WTC11 (cell line): ENCODE measurements at regions not wholly inside any gene's neighbourhood (a gene's known extent, or its start where the extent isn't known, plus 50 kb on each side); places are given as distances from the start of the nearest gene placed in this dataset.
A peak's percentile ranks its signal among the peaks of the same experiment; 100 is the strongest.

Experiments used
- ATAC-seq: fragments of 200-7000 bp; cut with Tn5 transposase; 2 replicates; pipeline ENCODE4 v1.10.0; 2021; ENCODE audit warnings: mild to moderate bottlenecking, moderate library complexity
- CTCF ChIA-PET: fragments of 300-600 bp; sonication (Branson Sonifier 250); formaldehyde crosslinking; loops from one replicate; lab custom pipeline; 2021; ENCODE audit warnings: antibody characterized with exemption; lab: Charles Lee
- POLR2A ChIA-PET: fragments of 350-600 bp; sonication (Branson Sonifier 250); formaldehyde crosslinking; loops from one replicate; lab custom pipeline; 2021; ENCODE audit warnings: antibody characterized with exemption; lab: Charles Lee
- DNase-seq: peaks from one replicate; pipeline ENCODE4 v3.0.0; 2021; ENCODE audit warnings: low spot score
- H3K27ac Mint-ChIP-seq: 2 replicates; pipeline ENCODE4 v1.8.0; 2021; ENCODE audit warnings: mixed read lengths
- H3K27me3 Mint-ChIP-seq: 2 replicates; pipeline ENCODE4 v1.8.0; 2021; ENCODE audit warnings: low read depth, mild to moderate bottlenecking, moderate library complexity, mixed read lengths
- H3K36me3 Mint-ChIP-seq: 2 replicates; pipeline ENCODE4 v1.8.0; 2021; ENCODE audit warnings: mixed read lengths
- H3K4me1 Mint-ChIP-seq: 2 replicates; pipeline ENCODE4 v1.8.0; 2022; ENCODE audit warnings: mixed read lengths
- H3K4me3 Mint-ChIP-seq: 2 replicates; pipeline ENCODE4 v1.8.0; 2021; ENCODE audit warnings: mild to moderate bottlenecking, moderate library complexity, mixed read lengths
- H3K9me3 Mint-ChIP-seq: 2 replicates; pipeline ENCODE4 v1.8.0; 2021; ENCODE audit warnings: mixed read lengths
- AFF4 ChIP-seq: sonication (generic); formaldehyde crosslinking; IDR thresholded peaks from 2 replicates; pipeline ENCODE4 v1.8.1; 2023; ENCODE audit warnings: mild to moderate bottlenecking, missing genetic modification reagents, borderline replicate concordance
- CREM ChIP-seq: sonication (generic); formaldehyde crosslinking; IDR thresholded peaks from 2 replicates; pipeline ENCODE4 v1.8.1; 2022; ENCODE audit warnings: mild to moderate bottlenecking, missing genetic modification reagents, moderate library complexity
- E2F5 ChIP-seq: sonication (generic); formaldehyde crosslinking; IDR thresholded peaks from 2 replicates; pipeline ENCODE4 v1.8.1; 2022; ENCODE audit warnings: mild to moderate bottlenecking, moderate library complexity, missing genetic modification reagents
- FOXJ3 ChIP-seq: sonication (generic); formaldehyde crosslinking; IDR thresholded peaks from 2 replicates; pipeline ENCODE4 v1.9.0; 2021; ENCODE audit warnings: missing genetic modification reagents, mild to moderate bottlenecking, borderline replicate concordance
- IRF2 ChIP-seq: sonication (generic); formaldehyde crosslinking; IDR thresholded peaks from 2 replicates; pipeline ENCODE4 v1.8.0; 2022; ENCODE audit warnings: low read depth, missing genetic modification reagents, borderline replicate concordance
- OVOL2 ChIP-seq: fragments of 250-450 bp; sonication (Bioruptor Pico); IDR thresholded peaks from 2 replicates; pipeline ENCODE4 v1.9.0; 2021; ENCODE audit warnings: mild to moderate bottlenecking, borderline replicate concordance
- PREB ChIP-seq: sonication (generic); formaldehyde crosslinking; IDR thresholded peaks from 2 replicates; pipeline ENCODE4 v1.8.1; 2022; ENCODE audit warnings: mild to moderate bottlenecking, missing genetic modification reagents, moderate library complexity, borderline replicate concordance
- RELA ChIP-seq: sonication (generic); formaldehyde crosslinking; IDR thresholded peaks from 2 replicates; pipeline ENCODE4 v1.8.1; 2022; ENCODE audit warnings: missing genetic modification reagents, mild to moderate bottlenecking, borderline replicate concordance
- SMAD3 ChIP-seq: sonication (generic); formaldehyde crosslinking; IDR thresholded peaks from 2 replicates; pipeline ENCODE4 v1.8.0; 2022; ENCODE audit warnings: missing genetic modification reagents, mild to moderate bottlenecking, borderline replicate concordance
- ZBTB21 ChIP-seq: sonication (generic); formaldehyde crosslinking; IDR thresholded peaks from 2 replicates; pipeline ENCODE4 v1.8.1; 2023; ENCODE audit warnings: mild to moderate bottlenecking, missing genetic modification reagents, borderline replicate concordance
- ZNF121 ChIP-seq: sonication (generic); formaldehyde crosslinking; IDR thresholded peaks from 2 replicates; pipeline ENCODE4 v1.8.0; 2023; ENCODE audit warnings: missing genetic modification reagents
- ZNF232 ChIP-seq: sonication (generic); formaldehyde crosslinking; IDR thresholded peaks from 2 replicates; pipeline ENCODE4 v1.8.0; 2022; ENCODE audit warnings: mild to moderate bottlenecking, missing genetic modification reagents
- ZNF263 ChIP-seq: sonication (generic); formaldehyde crosslinking; IDR thresholded peaks from 2 replicates; pipeline ENCODE4 v1.8.1; 2022; ENCODE audit warnings: low read depth, mild to moderate bottlenecking, moderate library complexity, missing genetic modification reagents
- ZNF416 ChIP-seq: fragments of 250-450 bp; sonication (Bioruptor Pico); IDR thresholded peaks from 2 replicates; pipeline ENCODE4 v1.9.0; 2021; ENCODE audit warnings: mild to moderate bottlenecking, inconsistent platforms
- TF ChIP-seq, protein P1 (sequence below): sonication (generic); formaldehyde crosslinking; IDR thresholded peaks from 2 replicates; pipeline ENCODE4 v1.8.1; 2023; ENCODE audit warnings: mild to moderate bottlenecking, missing genetic modification reagents
- TF ChIP-seq, protein P2 (sequence below): fragments of 250-450 bp; sonication (Bioruptor Pico); IDR thresholded peaks from 2 replicates; pipeline ENCODE4 v2.1.2; 2022; ENCODE audit warnings: mild to moderate bottlenecking, moderate library complexity
- TF ChIP-seq, protein P3 (sequence below): fragments of 250-450 bp; sonication (Bioruptor Pico); IDR thresholded peaks from 2 replicates; pipeline ENCODE4 v1.9.0; 2021; ENCODE audit warnings: mild to moderate bottlenecking
- TF ChIP-seq, protein P4 (sequence below): fragments of 250-450 bp; sonication (Bioruptor Pico); conservative IDR thresholded peaks from 2 replicates; pipeline ENCODE4 v1.9.0; 2021; ENCODE audit warnings: mild to moderate bottlenecking

DNA sequence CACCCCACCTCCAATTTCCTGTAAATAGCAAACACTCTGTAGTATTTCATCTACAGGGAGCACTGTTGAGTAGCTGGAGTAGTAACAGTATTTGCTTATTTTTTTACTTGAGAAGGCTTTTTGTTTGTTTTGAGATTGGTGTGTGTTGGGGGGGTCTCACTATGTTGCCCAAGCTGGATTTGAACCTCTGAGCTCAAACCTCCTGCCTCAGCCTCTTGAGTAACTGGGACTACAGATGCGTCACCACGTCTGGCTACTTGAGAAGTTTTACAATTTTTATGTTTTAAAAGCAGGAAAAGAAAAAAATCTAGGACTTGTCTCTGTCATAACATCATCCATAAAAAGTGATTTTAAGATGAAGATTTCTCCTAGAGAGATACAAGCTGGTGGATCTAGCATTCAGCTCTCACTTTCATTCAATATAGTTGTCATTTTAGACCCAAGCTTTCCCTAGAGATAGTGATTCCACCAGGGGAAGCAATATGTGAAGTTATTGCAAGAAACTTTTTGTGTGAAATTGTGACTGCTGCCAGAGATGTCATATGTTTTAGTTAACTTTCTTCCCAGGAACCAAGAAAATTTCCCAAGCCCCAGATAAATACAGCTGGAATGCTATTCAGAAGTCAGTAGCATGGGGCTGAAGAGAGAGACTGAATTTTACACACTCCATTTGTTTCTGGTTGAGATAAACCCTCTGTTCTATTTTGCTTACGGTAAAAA lies 60.2 kb upstream of the MAP4K3 start:
- DNase-seq: no peak

More for the DNA sequence above, 60.2 kb upstream of the MAP4K3 start:
- Mint-ChIP-seq H3K36me3 (peaks cover 10% of the 10 kb centered on the region; the same call in 1 of the 2 replicates), H3K27me3 (no peaks in the 10 kb centered on the region), H3K4me3 (no peak overlapping the region), H3K9me3 (peaks cover 15% of the 10 kb centered on the region), H3K27ac (peak overlapping the region; percentile 1; the same call in 1 of the 2 replicates), H3K4me1 (peaks cover 39% of the 10 kb centered on the region)
- no peak for TF ChIP-seq SMAD3 (CRISPR knock-in tag)
- TF ChIP-seq, protein P1, sequence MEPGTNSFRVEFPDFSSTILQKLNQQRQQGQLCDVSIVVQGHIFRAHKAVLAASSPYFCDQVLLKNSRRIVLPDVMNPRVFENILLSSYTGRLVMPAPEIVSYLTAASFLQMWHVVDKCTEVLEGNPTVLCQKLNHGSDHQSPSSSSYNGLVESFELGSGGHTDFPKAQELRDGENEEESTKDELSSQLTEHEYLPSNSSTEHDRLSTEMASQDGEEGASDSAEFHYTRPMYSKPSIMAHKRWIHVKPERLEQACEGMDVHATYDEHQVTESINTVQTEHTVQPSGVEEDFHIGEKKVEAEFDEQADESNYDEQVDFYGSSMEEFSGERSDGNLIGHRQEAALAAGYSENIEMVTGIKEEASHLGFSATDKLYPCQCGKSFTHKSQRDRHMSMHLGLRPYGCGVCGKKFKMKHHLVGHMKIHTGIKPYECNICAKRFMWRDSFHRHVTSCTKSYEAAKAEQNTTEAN (CRISPR knock-in tag): no peak
- no peak for TF ChIP-seq IRF2
- TF ChIP-seq E2F5 (CRISPR knock-in tag): no peak
- no peak for TF ChIP-seq ZNF416 (CRISPR knock-in tag)
- no peak for TF ChIP-seq ZNF121 (CRISPR knock-in tag)
- TF ChIP-seq ZBTB21 (CRISPR knock-in tag): no peak
- no peak for TF ChIP-seq RELA
- TF ChIP-seq AFF4: no peak
- no peak for TF ChIP-seq PREB (CRISPR knock-in tag)
- TF ChIP-seq, protein P2, sequence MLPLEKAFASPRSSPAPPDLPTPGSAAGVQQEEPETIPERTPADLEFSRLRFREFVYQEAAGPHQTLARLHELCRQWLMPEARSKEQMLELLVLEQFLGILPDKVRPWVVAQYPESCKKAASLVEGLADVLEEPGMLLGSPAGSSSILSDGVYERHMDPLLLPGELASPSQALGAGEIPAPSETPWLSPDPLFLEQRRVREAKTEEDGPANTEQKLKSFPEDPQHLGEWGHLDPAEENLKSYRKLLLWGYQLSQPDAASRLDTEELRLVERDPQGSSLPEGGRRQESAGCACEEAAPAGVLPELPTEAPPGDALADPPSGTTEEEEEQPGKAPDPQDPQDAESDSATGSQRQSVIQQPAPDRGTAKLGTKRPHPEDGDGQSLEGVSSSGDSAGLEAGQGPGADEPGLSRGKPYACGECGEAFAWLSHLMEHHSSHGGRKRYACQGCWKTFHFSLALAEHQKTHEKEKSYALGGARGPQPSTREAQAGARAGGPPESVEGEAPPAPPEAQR (CRISPR knock-in tag): no peak
- no peak for TF ChIP-seq FOXJ3 (CRISPR knock-in tag)
- TF ChIP-seq ZNF263 (CRISPR knock-in tag): no peak
- TF ChIP-seq ZNF232 (CRISPR knock-in tag): no peak
- TF ChIP-seq OVOL2 (CRISPR knock-in tag): no peak
- no peak for TF ChIP-seq CREM (CRISPR knock-in tag)
- TF ChIP-seq, protein P3, sequence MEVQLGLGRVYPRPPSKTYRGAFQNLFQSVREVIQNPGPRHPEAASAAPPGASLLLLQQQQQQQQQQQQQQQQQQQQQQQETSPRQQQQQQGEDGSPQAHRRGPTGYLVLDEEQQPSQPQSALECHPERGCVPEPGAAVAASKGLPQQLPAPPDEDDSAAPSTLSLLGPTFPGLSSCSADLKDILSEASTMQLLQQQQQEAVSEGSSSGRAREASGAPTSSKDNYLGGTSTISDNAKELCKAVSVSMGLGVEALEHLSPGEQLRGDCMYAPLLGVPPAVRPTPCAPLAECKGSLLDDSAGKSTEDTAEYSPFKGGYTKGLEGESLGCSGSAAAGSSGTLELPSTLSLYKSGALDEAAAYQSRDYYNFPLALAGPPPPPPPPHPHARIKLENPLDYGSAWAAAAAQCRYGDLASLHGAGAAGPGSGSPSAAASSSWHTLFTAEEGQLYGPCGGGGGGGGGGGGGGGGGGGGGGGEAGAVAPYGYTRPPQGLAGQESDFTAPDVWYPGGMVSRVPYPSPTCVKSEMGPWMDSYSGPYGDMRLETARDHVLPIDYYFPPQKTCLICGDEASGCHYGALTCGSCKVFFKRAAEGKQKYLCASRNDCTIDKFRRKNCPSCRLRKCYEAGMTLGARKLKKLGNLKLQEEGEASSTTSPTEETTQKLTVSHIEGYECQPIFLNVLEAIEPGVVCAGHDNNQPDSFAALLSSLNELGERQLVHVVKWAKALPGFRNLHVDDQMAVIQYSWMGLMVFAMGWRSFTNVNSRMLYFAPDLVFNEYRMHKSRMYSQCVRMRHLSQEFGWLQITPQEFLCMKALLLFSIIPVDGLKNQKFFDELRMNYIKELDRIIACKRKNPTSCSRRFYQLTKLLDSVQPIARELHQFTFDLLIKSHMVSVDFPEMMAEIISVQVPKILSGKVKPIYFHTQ (CRISPR knock-in tag): no peak
- TF ChIP-seq, protein P4, sequence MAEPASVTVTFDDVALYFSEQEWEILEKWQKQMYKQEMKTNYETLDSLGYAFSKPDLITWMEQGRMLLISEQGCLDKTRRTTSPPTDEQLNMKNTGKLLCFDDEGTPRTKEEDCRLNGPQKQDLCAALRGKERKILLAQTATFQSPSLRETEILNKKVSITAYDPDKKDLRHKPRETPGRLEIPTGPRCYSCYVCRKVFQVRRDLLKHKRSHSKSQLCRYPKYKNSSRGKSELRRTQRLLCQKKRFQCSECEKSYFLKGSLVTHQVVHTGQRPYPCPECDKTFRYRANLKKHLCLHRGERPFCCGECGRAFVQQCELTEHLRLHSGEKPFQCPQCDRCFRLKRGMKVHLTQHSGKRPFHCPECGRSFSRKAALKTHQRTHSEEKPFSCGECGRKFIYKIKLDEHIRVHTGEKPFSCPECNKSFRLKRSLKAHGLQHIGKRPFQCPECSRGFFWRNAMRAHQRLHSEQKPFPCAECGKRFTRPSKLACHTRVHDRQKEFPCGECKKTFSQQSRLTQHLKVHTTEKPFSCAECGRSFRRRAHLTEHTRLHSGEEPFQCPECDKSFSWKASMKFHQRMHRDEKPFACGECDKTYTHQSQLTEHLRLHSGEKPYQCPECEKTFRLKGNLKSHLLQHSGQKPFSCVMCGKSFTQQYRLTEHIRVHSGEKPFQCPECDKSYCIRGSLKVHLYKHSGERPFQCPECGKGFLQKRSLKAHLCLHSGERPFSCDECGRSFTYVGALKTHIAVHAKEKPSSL (CRISPR knock-in tag): no peak
- ATAC-seq: no peak
- ChIA-PET CTCF (no interaction called here), POLR2A (no interaction called here)
